ENCODE measurements at regions not wholly inside any gene's neighbourhood (a gene's known extent, or its start where the extent isn't known, plus 50 kb on each side); places are given as distances from the start of the nearest gene placed in this dataset.

GRCh38 chr2:54385271-54385670, 70.9 kb upstream of the SPTBN1 start:
- Histone ChIP-seq H3K27ac (ENCODE audit: low read depth, low read length) (no peak overlapping the region), H2AK5ac (ENCODE audit: low read length) (no peak overlapping the region), H3K79me2 (ENCODE audit: control insufficient read depth, insufficient read depth, low read length) (no peaks in the 10 kb centered on the region), H3K18ac (ENCODE audit: low read length) (no peak overlapping the region), H3K79me1 (ENCODE audit: low read length) (no peaks in the 10 kb centered on the region), H3K23ac (ENCODE audit: low read length) (no peak overlapping the region), H3K4me1 (ENCODE audit: control insufficient read depth, low read depth, low read length) (no peaks in the 10 kb centered on the region), H3K4me3 (ENCODE audit: low read length) (no peak overlapping the region), H4K5ac (ENCODE audit: low read length) (no peak overlapping the region), H3K27me3 (ENCODE audit: insufficient read depth, low read length, poor library complexity) (no peaks in the 10 kb centered on the region), H4K8ac (ENCODE audit: low read depth, low read length) (no peak overlapping the region), H3K4ac (ENCODE audit: low read depth, low read length) (no peak overlapping the region), H3K4me2 (ENCODE audit: low read length) (no peak overlapping the region), H2BK120ac (ENCODE audit: low read depth, low read length) (no peak overlapping the region), H3K56ac (ENCODE audit: low read length) (no peak overlapping the region), H3K36me3 (ENCODE audit: control insufficient read depth, insufficient read depth, low read length) (no peaks in the 10 kb centered on the region), H2BK15ac (replicated peaks; ENCODE audit: low read depth) (no peak overlapping the region), H3K9ac (ENCODE audit: low read length) (no peak overlapping the region), H2BK5ac (ENCODE audit: low read length) (no peak overlapping the region)
- WGBS (ENCODE audit: extremely low coverage, insufficient coverage, low lambda C conversion rate), result no CpG with 5 or more reads among the region's 1 CpG
- DNase-seq, result no peak

DNA sequence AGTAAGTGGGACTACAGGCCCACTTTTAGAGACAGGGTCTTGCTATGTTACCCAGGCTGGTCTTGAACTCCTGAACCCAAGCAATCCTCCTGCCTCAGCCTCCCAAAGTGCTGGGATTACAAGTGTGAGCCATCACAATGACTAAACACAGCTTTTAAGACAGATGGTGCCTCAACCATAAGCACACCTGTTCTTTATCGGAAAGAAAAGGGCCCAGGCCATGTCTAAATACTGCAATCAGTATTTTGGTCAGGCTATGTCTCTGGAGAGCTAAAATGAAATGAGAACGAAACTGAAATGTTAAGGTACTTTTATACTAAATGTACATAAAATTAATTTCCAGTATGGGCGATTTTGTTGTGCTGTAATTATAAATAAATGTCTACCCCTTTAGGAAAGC, 69.5 kb upstream of the SPTBN1 start:
- Histone ChIP-seq H3K18ac (ENCODE audit: low read length) (no peak overlapping the region), H4K8ac (ENCODE audit: low read depth, low read length) (no peak overlapping the region), H3K79me2 (ENCODE audit: control insufficient read depth, insufficient read depth, low read length) (no peaks in the 10 kb centered on the region), H3K23ac (ENCODE audit: low read length) (no peak overlapping the region), H2BK120ac (ENCODE audit: low read depth, low read length) (no peak overlapping the region), H3K79me1 (ENCODE audit: low read length) (no peaks in the 10 kb centered on the region), H3K56ac (ENCODE audit: low read length) (no peak overlapping the region), H3K4ac (ENCODE audit: low read depth, low read length) (no peak overlapping the region), H3K4me2 (ENCODE audit: low read length) (no peak overlapping the region), H2AK5ac (ENCODE audit: low read length) (no peak overlapping the region), H3K27ac (ENCODE audit: low read depth, low read length) (no peak overlapping the region), H3K27me3 (ENCODE audit: insufficient read depth, low read length, poor library complexity) (no peaks in the 10 kb centered on the region), H3K4me1 (ENCODE audit: control insufficient read depth, low read depth, low read length) (no peaks in the 10 kb centered on the region), H2BK15ac (replicated peaks; ENCODE audit: low read depth) (no peak overlapping the region), H4K5ac (ENCODE audit: low read length) (no peak overlapping the region), H3K4me3 (ENCODE audit: low read length) (no peak overlapping the region), H3K36me3 (ENCODE audit: control insufficient read depth, insufficient read depth, low read length) (no peaks in the 10 kb centered on the region), H3K9ac (ENCODE audit: low read length) (no peak overlapping the region), H2BK5ac (ENCODE audit: low read length) (no peak overlapping the region)
- no CpG with 5 or more reads among the region's 3 CpGs for WGBS (ENCODE audit: extremely low coverage, insufficient coverage, low lambda C conversion rate)
- no peak for DNase-seq

DNA sequence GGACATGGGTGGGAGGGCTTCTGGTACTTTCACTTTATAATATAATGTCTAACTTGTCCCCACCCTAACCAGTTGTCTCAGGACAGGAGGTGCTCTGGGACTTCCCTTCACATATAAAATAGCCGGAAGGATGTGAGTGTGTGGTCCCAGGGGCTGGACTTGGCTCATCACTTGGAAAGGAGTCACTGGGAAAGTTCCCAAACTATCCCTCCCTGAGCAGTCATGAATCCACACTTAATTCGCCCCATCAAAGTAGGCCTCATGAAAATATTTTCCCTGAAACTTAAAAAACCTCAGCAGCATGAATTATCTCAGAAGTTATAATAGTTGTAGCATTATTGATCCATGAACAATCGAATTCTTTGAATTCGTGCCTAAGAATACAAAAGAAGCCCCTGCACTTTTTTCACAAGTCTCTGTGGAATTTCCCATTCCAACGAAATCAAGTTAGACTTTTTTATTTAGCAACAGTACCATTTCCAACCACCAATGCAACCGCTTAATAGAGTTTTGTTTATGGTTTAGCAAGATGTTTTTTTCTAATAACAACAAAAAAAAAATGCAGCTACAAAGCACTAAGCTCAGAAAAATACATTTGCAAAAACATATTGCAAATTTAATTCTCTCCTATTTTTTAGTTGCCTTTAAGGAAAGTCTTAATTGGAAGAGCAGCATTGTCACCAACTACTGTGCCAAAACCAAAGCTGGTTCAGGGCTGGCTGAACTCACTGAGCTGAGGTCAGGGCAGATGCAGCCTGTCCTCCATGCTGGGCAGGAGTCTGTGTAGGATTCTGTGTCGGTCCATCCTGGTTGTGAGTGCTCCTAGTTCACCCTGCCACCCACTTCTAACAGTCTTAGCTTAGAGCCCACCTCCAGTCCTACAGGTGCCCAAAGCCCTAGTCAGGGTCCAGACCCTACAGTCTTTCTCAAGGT, 68.8 kb upstream of the SPTBN1 start:
- Histone ChIP-seq H3K56ac (ENCODE audit: low read length) (no peak overlapping the region), H3K36me3 (ENCODE audit: control insufficient read depth, insufficient read depth, low read length) (no peaks in the 10 kb centered on the region), H3K23ac (ENCODE audit: low read length) (no peak overlapping the region), H3K18ac (ENCODE audit: low read length) (no peak overlapping the region), H3K27me3 (ENCODE audit: insufficient read depth, low read length, poor library complexity) (no peaks in the 10 kb centered on the region), H3K79me2 (ENCODE audit: control insufficient read depth, insufficient read depth, low read length) (no peaks in the 10 kb centered on the region), H3K9ac (ENCODE audit: low read length) (no peak overlapping the region), H4K5ac (ENCODE audit: low read length) (no peak overlapping the region), H3K4me2 (ENCODE audit: low read length) (no peak overlapping the region), H3K4ac (ENCODE audit: low read depth, low read length) (no peak overlapping the region), H2BK5ac (ENCODE audit: low read length) (no peak overlapping the region), H3K27ac (ENCODE audit: low read depth, low read length) (no peak overlapping the region), H4K8ac (ENCODE audit: low read depth, low read length) (no peak overlapping the region), H3K4me3 (ENCODE audit: low read length) (no peak overlapping the region), H3K4me1 (ENCODE audit: control insufficient read depth, low read depth, low read length) (no peaks in the 10 kb centered on the region), H2BK15ac (replicated peaks; ENCODE audit: low read depth) (no peak overlapping the region), H2BK120ac (ENCODE audit: low read depth, low read length) (no peak overlapping the region), H3K79me1 (ENCODE audit: low read length) (no peaks in the 10 kb centered on the region), H2AK5ac (ENCODE audit: low read length) (no peak overlapping the region)
- no peak for DNase-seq
- WGBS (ENCODE audit: extremely low coverage, insufficient coverage, low lambda C conversion rate), result no CpG with 5 or more reads among the region's 7 CpGs

GRCh38 chr2:54388076-54388475, 68.1 kb upstream of the SPTBN1 start:
- Histone ChIP-seq H2BK120ac (ENCODE audit: low read depth, low read length) (no peak overlapping the region), H3K79me2 (ENCODE audit: control insufficient read depth, insufficient read depth, low read length) (no peaks in the 10 kb centered on the region), H3K18ac (ENCODE audit: low read length) (no peak overlapping the region), H3K79me1 (ENCODE audit: low read length) (no peaks in the 10 kb centered on the region), H4K5ac (ENCODE audit: low read length) (no peak overlapping the region), H3K4ac (ENCODE audit: low read depth, low read length) (no peak overlapping the region), H4K8ac (ENCODE audit: low read depth, low read length) (no peak overlapping the region), H3K4me2 (ENCODE audit: low read length) (no peak overlapping the region), H3K4me3 (ENCODE audit: low read length) (no peak overlapping the region), H2BK15ac (replicated peaks; ENCODE audit: low read depth) (no peak overlapping the region), H3K27ac (ENCODE audit: low read depth, low read length) (no peak overlapping the region), H3K27me3 (ENCODE audit: insufficient read depth, low read length, poor library complexity) (no peaks in the 10 kb centered on the region), H3K9ac (ENCODE audit: low read length) (no peak overlapping the region), H3K56ac (ENCODE audit: low read length) (no peak overlapping the region), H2AK5ac (ENCODE audit: low read length) (no peak overlapping the region), H3K23ac (ENCODE audit: low read length) (no peak overlapping the region), H2BK5ac (ENCODE audit: low read length) (no peak overlapping the region), H3K36me3 (ENCODE audit: control insufficient read depth, insufficient read depth, low read length) (no peaks in the 10 kb centered on the region), H3K4me1 (ENCODE audit: control insufficient read depth, low read depth, low read length) (no peaks in the 10 kb centered on the region)
- DNase-seq, result peak; percentile 21
- WGBS (ENCODE audit: extremely low coverage, insufficient coverage, low lambda C conversion rate), result no CpG with 5 or more reads among the region's 5 CpGs

DNA sequence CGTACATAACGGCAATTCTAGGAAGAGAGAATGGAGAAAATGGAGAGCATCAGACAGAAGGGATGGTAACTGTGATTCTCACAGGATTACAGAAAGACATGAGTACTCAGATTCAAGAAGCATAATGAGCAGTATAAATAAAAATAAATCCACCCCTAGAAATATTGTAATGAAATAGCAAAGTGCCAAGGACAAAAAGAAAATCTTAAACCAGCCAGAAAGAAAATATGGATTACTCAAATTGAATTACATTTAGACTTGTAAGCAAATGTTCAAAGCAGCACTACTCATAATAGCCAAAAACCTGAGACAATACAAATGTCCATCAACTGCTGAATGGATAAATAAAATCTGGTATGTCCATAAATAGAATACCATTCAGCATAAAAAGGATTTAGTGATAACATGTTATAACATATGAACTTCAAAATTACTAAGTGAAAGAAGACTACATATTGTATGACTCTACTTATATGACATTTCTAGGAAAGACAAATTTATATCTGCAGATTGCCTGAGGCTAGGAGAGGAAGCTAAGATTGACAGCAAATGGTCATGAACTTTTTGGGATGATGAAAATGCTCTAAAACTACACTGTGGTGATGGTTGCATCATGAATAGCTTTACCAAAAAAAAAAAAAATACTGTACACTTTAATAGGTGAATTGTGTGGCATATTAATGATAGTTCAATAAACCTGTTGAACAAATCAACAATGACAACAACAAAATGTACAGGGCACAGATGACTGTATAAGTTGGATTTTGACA, 63.4 kb upstream of the SPTBN1 start:
- no peak overlapping the region for H3K23ac ChIP-seq (ENCODE audit: low read length)
- H3K4me2 ChIP-seq (ENCODE audit: low read length), result no peak overlapping the region
- H4K8ac ChIP-seq (ENCODE audit: low read depth, low read length), result no peak overlapping the region
- H3K36me3 ChIP-seq (ENCODE audit: control insufficient read depth, insufficient read depth, low read length), result no peaks in the 10 kb centered on the region
- H2AK5ac ChIP-seq (ENCODE audit: low read length), result no peak overlapping the region
- H2BK5ac ChIP-seq (ENCODE audit: low read length), result no peak overlapping the region
- H3K79me1 ChIP-seq (ENCODE audit: low read length), result no peaks in the 10 kb centered on the region
- DNase-seq, result no peak
- H3K56ac ChIP-seq (ENCODE audit: low read length), result no peak overlapping the region
- H3K4me1 ChIP-seq (ENCODE audit: control insufficient read depth, low read depth, low read length), result no peaks in the 10 kb centered on the region
- H3K79me2 ChIP-seq (ENCODE audit: control insufficient read depth, insufficient read depth, low read length), result no peaks in the 10 kb centered on the region
- H2BK120ac ChIP-seq (ENCODE audit: low read depth, low read length), result no peak overlapping the region
- no peak overlapping the region for H2BK15ac ChIP-seq (replicated peaks; ENCODE audit: low read depth)
- H3K27me3 ChIP-seq (ENCODE audit: insufficient read depth, low read length, poor library complexity), result no peaks in the 10 kb centered on the region
- H3K4ac ChIP-seq (ENCODE audit: low read depth, low read length), result no peak overlapping the region
- no peak overlapping the region for H3K27ac ChIP-seq (ENCODE audit: low read depth, low read length)
- H3K9ac ChIP-seq (ENCODE audit: low read length), result no peak overlapping the region
- no peak overlapping the region for H4K5ac ChIP-seq (ENCODE audit: low read length)
- no CpG with 5 or more reads among the region's 2 CpGs for WGBS (ENCODE audit: extremely low coverage, insufficient coverage, low lambda C conversion rate)
- no peak overlapping the region for H3K18ac ChIP-seq (ENCODE audit: low read length)
- H3K4me3 ChIP-seq (ENCODE audit: low read length), result no peak overlapping the region

All from mesendoderm (in vitro differentiated cells).